Transverse colon (tissue), 4 donors: ENCODE measurements at regions not wholly inside any gene's neighbourhood (a gene's known extent, or its start where the extent isn't known, plus 50 kb on each side); places are given as distances from the start of the nearest gene placed in this dataset.

Experiments used
- CTCF ChIP-seq, 5 experiments: fragments of 200-600 bp in 3 of 5; fragments of 450-650 bp in 2 of 5; sonication (generic) in 3 of 5; IDR thresholded peaks; 1 replicate in 2 of 5; 2 replicates in 3 of 5; pipeline ENCODE4 v1.5.1; 2016 to 2017; ENCODE audit warnings: antibody characterized with exemption in 5 of 5, inconsistent platforms in 3 of 5, mild to moderate bottlenecking in 2 of 5, moderate library complexity in 1 of 5
- POLR2AphosphoS5 ChIP-seq, 3 donors: sonication (generic); formaldehyde crosslinking; IDR thresholded peaks; one replicate each; pipeline ENCODE4 v1.6.1; 2016; ENCODE audit warnings: antibody characterized with exemption in 3 of 3

GRCh38 chr2:21811541-21811940 is 687.8 kb downstream of the TDRD15 start:
- no peak for TF ChIP-seq CTCF (IDR thresholded peaks at IDR 0.05)
- TF ChIP-seq POLR2AphosphoS5 (IDR thresholded peaks at IDR 0.05): no peak
